Hepatocyte (in vitro differentiated cells): ENCODE measurements at regions not wholly inside any gene's neighbourhood (a gene's known extent, or its start where the extent isn't known, plus 50 kb on each side); places are given as distances from the start of the nearest gene placed in this dataset.

Source experiments
- DNase-seq: peaks from one replicate; pipeline ENCODE4 v3.0.0-alpha.2; 2016; ENCODE audit warnings: low spot score
- H2AFZ ChIP-seq: fragments of 200-600 bp; sonication (generic); 2 replicates; pipeline ENCODE4 v1.6.0; 2016; ENCODE audit warnings: antibody characterized with exemption, mild to moderate bottlenecking
- H3K27ac ChIP-seq: fragments of 200-600 bp; sonication (generic); 2 replicates; pipeline ENCODE4 v1.5.1; 2016; ENCODE audit warnings: mild to moderate bottlenecking
- H3K27me3 ChIP-seq: fragments of 200-600 bp; sonication (generic); 2 replicates; pipeline ENCODE4 v1.6.1; 2016
- H3K36me3 ChIP-seq: fragments of 200-600 bp; sonication (generic); replicated peaks from 2 replicates; pipeline ENCODE4 v1.5.1; 2016; ENCODE audit warnings: low read depth; ENCODE audit not compliant: insufficient read depth
- H3K4me1 ChIP-seq: fragments of 200-600 bp; sonication (generic); 2 replicates; pipeline ENCODE4 v1.5.1; 2016; ENCODE audit warnings: mild to moderate bottlenecking, moderate library complexity; ENCODE audit not compliant: insufficient read depth
- H3K4me2 ChIP-seq: fragments of 200-600 bp; sonication (generic); 2 replicates; pipeline ENCODE4 v1.6.0; 2016
- H3K4me3 ChIP-seq: fragments of 200-600 bp; sonication (generic); 2 replicates; pipeline ENCODE4 v1.5.1; 2016; ENCODE audit warnings: mild to moderate bottlenecking
- H3K79me2 ChIP-seq: fragments of 200-600 bp; sonication (generic); 2 replicates; pipeline ENCODE4 v1.6.0; 2017; ENCODE audit warnings: mild to moderate bottlenecking
- H3K9me2 ChIP-seq: fragments of 200-600 bp; sonication (generic); replicated peaks from 2 replicates; pipeline ENCODE4 v1.6.0; 2017; ENCODE audit warnings: mild to moderate bottlenecking; ENCODE audit not compliant: insufficient read depth
- H3K9me3 ChIP-seq: fragments of 200-600 bp; sonication (generic); 2 replicates; pipeline ENCODE4 v1.5.1; 2016; ENCODE audit warnings: low read depth, mild to moderate bottlenecking
- H4K20me1 ChIP-seq: fragments of 200-600 bp; sonication (generic); 2 replicates; pipeline ENCODE4 v1.6.0; 2016; ENCODE audit warnings: mild to moderate bottlenecking; ENCODE audit not compliant: insufficient read depth, poor library complexity, severe bottlenecking
- EZH2 ChIP-seq: fragments of 200-600 bp; sonication (generic); IDR thresholded peaks from 2 replicates; pipeline ENCODE4 v1.6.1; 2016; ENCODE audit warnings: antibody characterized with exemption, mild to moderate bottlenecking, borderline replicate concordance
- EZH2phosphoT487 ChIP-seq: fragments of 200-600 bp; sonication (generic); IDR thresholded peaks from one replicate; pipeline ENCODE4 v1.6.1; 2018; ENCODE audit warnings: antibody characterized with exemption, mild to moderate bottlenecking, low read depth, moderate library complexity; ENCODE audit not compliant: unreplicated experiment, severe bottlenecking
- WGBS: methylation state at CpG from one replicate; pipeline ENCODE4 v1.1.6; 2016; ENCODE audit warnings: low lambda C conversion rate; ENCODE audit errors: missing lambda C conversion rate; 5-methylcytosine and 5-hydroxymethylcytosine counted together
- TF ChIP-seq, protein P1 (sequence below): fragments of 200-600 bp; sonication (generic); IDR thresholded peaks from 2 replicates; pipeline ENCODE4 v1.5.1; 2016; ENCODE audit warnings: antibody characterized with exemption, mild to moderate bottlenecking; ENCODE audit not compliant: poor library complexity

DNA sequence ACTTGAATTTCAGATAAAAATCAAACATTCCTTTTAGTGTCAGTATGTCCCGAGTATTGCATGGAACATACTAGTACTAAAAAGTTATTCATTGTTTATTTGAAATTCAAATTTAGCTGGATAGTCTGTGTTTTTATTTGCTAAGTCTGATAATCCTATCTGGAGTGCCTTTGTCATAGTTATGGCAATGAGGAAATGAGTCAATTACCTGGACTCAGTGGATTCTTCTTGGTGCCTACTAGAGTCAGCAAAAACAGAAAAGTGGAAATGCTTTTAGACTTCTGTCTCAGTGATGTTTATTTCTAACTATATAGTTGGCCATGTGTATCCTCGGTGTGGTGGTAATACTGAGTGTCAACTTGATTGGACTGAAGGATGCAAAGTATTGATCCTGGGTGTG, 121.3 kb upstream of the EEF1E1 start:
- Histone ChIP-seq H3K27me3 (no peaks in the 10 kb centered on the region), H3K9me3 (no peaks in the 10 kb centered on the region), H3K4me1 (no peaks in the 10 kb centered on the region), H3K79me2 (no peaks in the 10 kb centered on the region), H2AFZ (no peak overlapping the region), H4K20me1 (no peaks in the 10 kb centered on the region), H3K27ac (no peak overlapping the region), H3K4me2 (no peak overlapping the region), H3K36me3 (no peaks in the 10 kb centered on the region), H3K4me3 (no peak overlapping the region), H3K9me2 (no peaks in the 10 kb centered on the region)
- WGBS: 89% methylated on average over 2 of the region's 2 CpGs
- DNase-seq: no peak
- TF ChIP-seq EZH2: no peak
- TF ChIP-seq EZH2phosphoT487: no peak
- TF ChIP-seq, protein P1, sequence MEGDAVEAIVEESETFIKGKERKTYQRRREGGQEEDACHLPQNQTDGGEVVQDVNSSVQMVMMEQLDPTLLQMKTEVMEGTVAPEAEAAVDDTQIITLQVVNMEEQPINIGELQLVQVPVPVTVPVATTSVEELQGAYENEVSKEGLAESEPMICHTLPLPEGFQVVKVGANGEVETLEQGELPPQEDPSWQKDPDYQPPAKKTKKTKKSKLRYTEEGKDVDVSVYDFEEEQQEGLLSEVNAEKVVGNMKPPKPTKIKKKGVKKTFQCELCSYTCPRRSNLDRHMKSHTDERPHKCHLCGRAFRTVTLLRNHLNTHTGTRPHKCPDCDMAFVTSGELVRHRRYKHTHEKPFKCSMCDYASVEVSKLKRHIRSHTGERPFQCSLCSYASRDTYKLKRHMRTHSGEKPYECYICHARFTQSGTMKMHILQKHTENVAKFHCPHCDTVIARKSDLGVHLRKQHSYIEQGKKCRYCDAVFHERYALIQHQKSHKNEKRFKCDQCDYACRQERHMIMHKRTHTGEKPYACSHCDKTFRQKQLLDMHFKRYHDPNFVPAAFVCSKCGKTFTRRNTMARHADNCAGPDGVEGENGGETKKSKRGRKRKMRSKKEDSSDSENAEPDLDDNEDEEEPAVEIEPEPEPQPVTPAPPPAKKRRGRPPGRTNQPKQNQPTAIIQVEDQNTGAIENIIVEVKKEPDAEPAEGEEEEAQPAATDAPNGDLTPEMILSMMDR: no peak

DNA sequence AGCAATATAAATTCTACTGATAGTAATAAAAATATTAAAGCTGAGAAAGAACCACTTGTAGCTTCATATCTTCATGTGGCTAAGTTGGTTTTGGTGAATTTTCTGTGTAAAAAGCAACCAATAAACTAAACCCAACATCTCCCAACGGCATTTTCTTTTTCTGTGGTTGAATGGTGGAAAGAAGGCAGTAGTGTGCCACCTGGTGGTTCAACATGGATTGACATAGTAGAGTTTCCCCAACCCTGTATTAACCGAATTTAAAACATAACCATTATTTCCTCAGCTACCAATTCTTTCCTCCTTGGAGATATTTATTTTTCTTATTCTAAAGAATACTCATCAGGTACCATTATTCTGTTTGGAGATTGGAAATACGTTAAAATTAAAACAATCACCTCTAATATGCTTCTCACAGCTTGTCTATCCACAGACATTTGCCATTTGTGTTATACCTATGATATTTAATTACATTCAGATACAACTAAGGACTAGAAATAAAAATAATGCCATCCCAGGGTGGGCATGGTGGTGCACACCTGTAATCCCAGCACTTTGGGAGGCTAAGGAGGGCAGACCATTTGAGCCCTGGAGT, 117.1 kb upstream of the EEF1E1 start:
- Histone ChIP-seq H3K4me1 (no peaks in the 10 kb centered on the region), H3K36me3 (no peaks in the 10 kb centered on the region), H3K9me2 (no peaks in the 10 kb centered on the region), H4K20me1 (no peaks in the 10 kb centered on the region), H3K9me3 (no peaks in the 10 kb centered on the region), H3K27me3 (no peaks in the 10 kb centered on the region), H3K4me3 (no peak overlapping the region), H3K4me2 (no peak overlapping the region), H3K79me2 (no peaks in the 10 kb centered on the region), H2AFZ (no peak overlapping the region), H3K27ac (no peak overlapping the region)
- peak; percentile 73 for DNase-seq
- TF ChIP-seq, protein P1: peak; percentile 73
- no peak for TF ChIP-seq EZH2
- 3% methylated on average over 3 of the region's 3 CpGs for WGBS

DNA sequence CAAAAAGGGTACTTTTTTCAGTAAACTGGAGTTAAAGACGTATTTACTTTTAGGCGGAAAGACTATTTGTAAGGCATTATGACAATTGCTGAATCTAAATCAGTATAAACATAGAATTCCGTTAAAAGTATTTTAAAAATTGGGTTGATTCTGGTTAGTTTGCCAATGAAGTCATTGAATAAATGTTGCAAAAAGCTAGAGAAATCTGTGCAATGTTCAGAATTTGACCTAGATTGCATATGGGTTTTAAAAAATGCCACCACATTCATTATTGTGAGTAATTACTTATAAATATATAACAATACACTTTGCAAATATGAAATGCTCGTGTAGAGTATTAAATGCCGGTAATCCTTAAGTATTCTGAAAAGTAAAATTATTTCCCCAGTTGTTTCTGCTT, 116.5 kb upstream of the EEF1E1 start:
- H3K79me2 ChIP-seq: no peaks in the 10 kb centered on the region
- no peaks in the 10 kb centered on the region for H3K9me2 ChIP-seq
- no peaks in the 10 kb centered on the region for H3K4me1 ChIP-seq
- H2AFZ ChIP-seq: no peak overlapping the region
- H4K20me1 ChIP-seq: no peaks in the 10 kb centered on the region
- no peaks in the 10 kb centered on the region for H3K9me3 ChIP-seq
- 60% methylated on average over 5 of the region's 5 CpGs for WGBS
- no peak overlapping the region for H3K27ac ChIP-seq
- no peak overlapping the region for H3K4me2 ChIP-seq
- H3K4me3 ChIP-seq: no peak overlapping the region
- TF ChIP-seq EZH2: no peak
- TF ChIP-seq, protein P1: no peak
- TF ChIP-seq EZH2phosphoT487: no peak
- no peaks in the 10 kb centered on the region for H3K27me3 ChIP-seq
- H3K36me3 ChIP-seq: no peaks in the 10 kb centered on the region
- no peak for DNase-seq

DNA sequence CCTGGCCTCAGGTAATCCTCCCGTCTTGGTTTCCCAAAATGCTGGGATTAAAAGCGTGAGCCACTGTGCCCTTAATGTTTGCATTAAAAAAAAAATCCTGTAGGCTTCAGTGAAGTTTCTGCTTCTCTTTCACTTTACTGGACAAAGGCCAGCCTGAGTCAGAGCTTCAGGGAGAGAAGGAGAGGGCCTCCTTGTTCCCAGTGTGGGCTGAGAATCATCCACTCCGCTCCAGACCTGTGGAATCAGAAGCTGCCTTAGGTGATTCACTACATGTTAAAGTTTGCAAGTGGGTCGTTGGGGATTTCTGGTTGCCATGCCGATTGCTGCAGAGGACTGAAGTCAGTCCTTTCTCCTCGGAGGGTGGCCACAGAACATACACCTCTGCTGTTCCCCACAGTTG, 113.3 kb upstream of the EEF1E1 start:
- Histone ChIP-seq H3K79me2 (no peaks in the 10 kb centered on the region), H3K9me3 (no peaks in the 10 kb centered on the region), H3K4me1 (no peaks in the 10 kb centered on the region), H3K4me3 (no peak overlapping the region), H4K20me1 (no peaks in the 10 kb centered on the region), H3K4me2 (no peak overlapping the region), H3K27ac (no peak overlapping the region), H2AFZ (no peak overlapping the region), H3K27me3 (no peaks in the 10 kb centered on the region), H3K36me3 (no peaks in the 10 kb centered on the region), H3K9me2 (no peaks in the 10 kb centered on the region)
- 71% methylated on average over 6 of the region's 6 CpGs for WGBS
- peak; percentile 43 for DNase-seq
- no peak for TF ChIP-seq EZH2phosphoT487
- TF ChIP-seq, protein P1: no peak
- TF ChIP-seq EZH2: no peak
